ENCODE measurements at regions not wholly inside any gene's neighbourhood (a gene's known extent, or its start where the extent isn't known, plus 50 kb on each side); places are given as distances from the start of the nearest gene placed in this dataset.

DNA sequence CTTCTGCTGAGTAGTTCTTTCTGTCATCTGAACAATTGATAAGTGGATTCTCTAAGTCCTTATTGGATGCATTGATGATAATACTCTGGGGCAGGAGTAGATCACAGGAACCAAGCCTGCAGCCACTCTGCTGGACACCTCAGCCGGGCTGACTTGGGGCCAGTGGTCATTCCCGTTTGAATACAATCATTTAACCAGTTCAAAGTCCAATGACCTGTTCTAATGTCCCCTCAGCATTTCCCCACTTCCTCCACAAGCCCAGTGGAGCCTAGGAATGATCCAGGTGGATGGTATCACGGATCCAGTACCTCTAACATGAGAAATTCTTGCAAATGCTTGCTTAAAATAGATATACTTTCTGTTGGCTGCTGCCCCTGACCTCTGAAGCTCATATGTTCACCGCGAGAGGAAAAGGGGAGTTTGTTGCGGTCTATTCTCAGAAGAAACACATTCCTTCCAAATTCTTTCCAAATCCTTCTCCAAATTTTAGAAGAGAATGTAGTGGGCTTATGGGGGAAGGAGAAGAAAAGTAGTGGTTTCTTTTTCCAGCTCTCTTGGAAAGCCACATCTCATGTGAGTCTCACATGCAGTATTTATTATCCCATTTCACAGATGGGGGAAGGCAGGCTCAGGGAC is 170.9 kb downstream of the INHBB start:
- CTCF ChIA-PET (ENCODE audit: low intra/inter-chr PET ratio) = no interaction called here
- in situ Hi-C loops (cut with MboI) = no loop called here

More for the DNA sequence above, 170.9 kb downstream of the INHBB start:
- TF ChIP-seq STAT5B (CRISPR knock-in tag; IDR thresholded peaks at IDR 0.05) (no peak), NCOR1 (IDR thresholded peaks at IDR 0.05) (no peak), ZNF239 (CRISPR knock-in tag; IDR thresholded peaks at IDR 0.05) (no peak), DPF2 (IDR thresholded peaks at IDR 0.05) (no peak), ZFP36 (IDR thresholded peaks at IDR 0.05; ENCODE audit: low read depth, low read length, partially characterized antibody) (no peak), ZNF583 (CRISPR knock-in tag; IDR thresholded peaks at IDR 0.05) (no peak), MITF (IDR thresholded peaks at IDR 0.05) (no peak), POLR2AphosphoS2 (IDR thresholded peaks at IDR 0.05; ENCODE audit: low read length) (no peak), HNRNPLL (IDR thresholded peaks at IDR 0.05; ENCODE audit: low read depth, low read length, poor library complexity, severe bottlenecking) (no peak)
- H3K27me3 ChIP-seq (ENCODE audit: control insufficient read depth in 2 of 2, insufficient read depth in 2 of 2, low read length in 2 of 2) = peaks cover 2 to 30% of the 10 kb centered on the region in 2 experiments; a peak in 2 of 5 replicates
- H3K79me2 ChIP-seq (ENCODE audit: control insufficient read depth, insufficient read depth, low read length) = no peaks in the 10 kb centered on the region
- H3K9me1 ChIP-seq (ENCODE audit: control insufficient read depth, insufficient read depth, low read length) = no peaks in the 10 kb centered on the region
- intact Hi-C loops (cut with micrococcal nuclease) = no loop called here
- H3K9ac ChIP-seq (ENCODE audit: insufficient read depth in 1 of 2, low read depth in 2 of 2, low read length in 2 of 2) = no peak overlapping the region
- FAIRE-seq (no peak), ATAC-seq (no peak), DNase-seq (ENCODE audit: extremely low read depth in 1 of 4, low spot score in 3 of 4) (no peak)
- no peak overlapping the region for H3K4me2 ChIP-seq (ENCODE audit: insufficient read depth, low read length)
- no peak overlapping the region for H3K27ac ChIP-seq (ENCODE audit: extremely low read depth, low read depth, low read length)
- no TSS peak for BruUV-seq (replicated peaks)
- H3K4me1 ChIP-seq (replicated peaks in 1 of 2; ENCODE audit: control insufficient read depth in 2 of 2, insufficient read depth in 2 of 2, low read length in 2 of 2) = no peaks in the 10 kb centered on the region
- WGBS (ENCODE audit: insufficient coverage, low coverage, missing lambda C conversion rate) = 0% methylated on average over 6 of the region's 6 CpGs
- no peaks in the 10 kb centered on the region for H3K9me3 ChIP-seq (replicated peaks; ENCODE audit: control insufficient read depth, insufficient read depth, low read depth, low read length)
- H3K36me3 ChIP-seq (ENCODE audit: control insufficient read depth, insufficient read depth, low read length) = no peaks in the 10 kb centered on the region
- no peaks in the 10 kb centered on the region; the same call in 1 of the 2 replicates for H4K20me1 ChIP-seq (replicated peaks; ENCODE audit: control insufficient read depth, insufficient read depth, low read length)
- no peak overlapping the region for H3K4me3 ChIP-seq
- H2AFZ ChIP-seq (ENCODE audit: low read depth, low read length) = no peak overlapping the region
- POLR2A ChIA-PET = interaction anchor here (0.6 kb wide), 2 partner anchors 15 to 558 kb away, joined by 3 read pairs; no protein-coding TSS in a partner anchor
